Osteocyte (in vitro differentiated cells): ENCODE measurements at regions not wholly inside any gene's neighbourhood (a gene's known extent, or its start where the extent isn't known, plus 50 kb on each side); places are given as distances from the start of the nearest gene placed in this dataset.
A peak's percentile ranks its signal among the peaks of the same experiment; 100 is the strongest.

Source experiments
- DNase-seq: peaks from one replicate; pipeline ENCODE4 v3.0.0; 2021; ENCODE audit warnings: mixed read lengths; ENCODE audit not compliant: unreplicated experiment; ENCODE audit errors: extremely low spot score
- H3K27ac Mint-ChIP-seq: one replicate; pipeline ENCODE4 v1.8.0; 2021; ENCODE audit warnings: mild to moderate bottlenecking, mixed read lengths; ENCODE audit not compliant: unreplicated experiment
- H3K27me3 Mint-ChIP-seq: one replicate; pipeline ENCODE4 v1.8.0; 2021; ENCODE audit warnings: mixed read lengths; ENCODE audit not compliant: unreplicated experiment
- H3K36me3 Mint-ChIP-seq: one replicate; pipeline ENCODE4 v1.8.0; 2021; ENCODE audit warnings: mixed read lengths; ENCODE audit not compliant: unreplicated experiment
- H3K4me1 Mint-ChIP-seq: one replicate; pipeline ENCODE4 v1.8.0; 2021; ENCODE audit warnings: mixed read lengths; ENCODE audit not compliant: unreplicated experiment
- H3K4me3 Mint-ChIP-seq: one replicate; pipeline ENCODE4 v1.8.0; 2021; ENCODE audit warnings: mild to moderate bottlenecking, moderate library complexity, mixed read lengths; ENCODE audit not compliant: unreplicated experiment
- H3K9me3 Mint-ChIP-seq: one replicate; pipeline ENCODE4 v1.8.0; 2021; ENCODE audit warnings: mixed read lengths; ENCODE audit not compliant: unreplicated experiment
- CTCF ChIP-seq: fragments of 200-600 bp; sonication (generic); IDR thresholded peaks from 2 replicates; pipeline ENCODE4 v1.5.0; 2021; ENCODE audit warnings: antibody characterized with exemption, mild to moderate bottlenecking, moderate library complexity

DNA sequence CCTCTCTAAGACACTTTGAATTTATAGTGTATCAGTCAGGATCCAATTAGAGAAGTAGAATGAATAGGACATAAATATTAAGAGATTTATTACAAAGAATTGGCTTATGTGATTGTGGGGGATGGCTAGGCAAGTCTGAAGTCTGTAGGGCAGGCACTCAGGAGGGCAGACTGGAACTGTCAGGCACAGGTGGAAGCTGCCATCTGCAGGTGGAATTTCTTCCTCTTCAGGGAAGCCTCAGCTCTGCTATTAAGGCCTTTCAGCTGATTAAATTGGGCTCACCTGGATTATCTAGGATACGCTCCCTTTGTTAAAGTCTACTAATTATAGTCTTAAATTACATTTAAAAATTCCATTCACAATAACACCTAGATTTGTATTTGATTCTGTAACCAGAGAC is 92.0 kb upstream of the HAO2 start:
- no peak for DNase-seq
- H3K27ac Mint-ChIP-seq: no peak overlapping the region
- TF ChIP-seq CTCF: no peak
- no peaks in the 10 kb centered on the region for H3K9me3 Mint-ChIP-seq
- H3K4me1 Mint-ChIP-seq: peaks cover 18% of the 10 kb centered on the region
- H3K27me3 Mint-ChIP-seq: peaks cover 35% of the 10 kb centered on the region
- H3K4me3 Mint-ChIP-seq: no peak overlapping the region
- H3K36me3 Mint-ChIP-seq: no peaks in the 10 kb centered on the region

GRCh38 chr1:119279456-119280381 is 88.9 kb upstream of the HAO2 start:
- peaks cover 16% of the 10 kb centered on the region for H3K27me3 Mint-ChIP-seq
- peaks cover 18% of the 10 kb centered on the region for H3K4me1 Mint-ChIP-seq
- H3K4me3 Mint-ChIP-seq: no peak overlapping the region
- no peak overlapping the region for H3K27ac Mint-ChIP-seq
- H3K9me3 Mint-ChIP-seq: no peaks in the 10 kb centered on the region
- DNase-seq: no peak
- no peak for TF ChIP-seq CTCF
- no peaks in the 10 kb centered on the region for H3K36me3 Mint-ChIP-seq

DNA sequence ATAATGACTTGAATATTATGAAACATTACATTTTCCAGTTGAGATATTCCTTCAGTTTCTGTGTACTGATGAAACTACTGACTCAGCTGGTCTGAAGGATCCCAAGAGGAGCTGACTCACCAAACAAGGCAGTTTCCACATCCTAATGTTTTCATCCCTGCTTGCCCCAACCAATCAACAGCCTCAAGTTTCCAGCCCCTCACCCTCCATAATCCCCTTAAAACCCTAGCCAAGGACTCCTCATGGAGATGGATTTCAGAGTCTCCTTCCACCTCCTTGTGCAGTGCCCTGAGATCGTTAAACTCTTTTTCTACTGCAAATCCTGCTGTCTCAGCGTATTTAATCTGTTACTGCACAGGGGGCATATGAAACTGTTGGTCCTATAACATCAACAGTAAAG is 83.1 kb upstream of the HAO2 start:
- Mint-ChIP-seq H3K9me3 (no peaks in the 10 kb centered on the region), H3K36me3 (no peaks in the 10 kb centered on the region), H3K4me1 (peaks cover 5% of the 10 kb centered on the region), H3K27me3 (peaks cover 8% of the 10 kb centered on the region), H3K4me3 (no peak overlapping the region), H3K27ac (no peak overlapping the region)
- no peak for TF ChIP-seq CTCF
- no peak for DNase-seq

DNA sequence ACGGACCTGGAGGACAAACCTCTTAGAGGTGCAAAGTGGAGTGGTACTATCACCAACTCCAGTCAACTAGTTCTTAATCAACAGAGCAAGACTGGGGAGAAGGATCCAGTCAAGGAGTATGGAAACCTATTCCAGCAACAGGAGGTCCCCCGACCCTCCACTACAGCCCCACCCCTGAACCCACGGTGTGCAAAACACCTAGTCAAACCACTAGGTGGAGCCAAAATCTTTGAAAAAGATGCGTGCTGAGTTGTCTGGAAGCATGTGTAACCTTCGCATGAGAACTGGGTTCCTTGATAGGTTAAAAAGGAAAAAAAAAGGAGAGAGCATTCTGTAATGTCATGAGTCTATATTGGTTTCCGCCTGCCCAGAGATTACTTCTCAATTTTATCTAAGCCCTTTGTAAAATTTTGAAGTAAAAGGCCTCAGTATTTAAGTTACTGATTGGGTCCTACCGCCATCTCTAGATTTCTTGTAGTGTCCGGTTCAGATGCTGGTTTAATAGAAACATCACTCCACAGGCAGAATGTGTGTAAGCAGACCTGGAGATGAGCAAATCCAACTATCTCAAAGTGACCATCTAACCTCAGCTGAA is 81.9 kb upstream of the HAO2 start:
- Mint-ChIP-seq H3K4me3 (no peak overlapping the region), H3K4me1 (peaks cover 4% of the 10 kb centered on the region), H3K27me3 (peaks cover 8% of the 10 kb centered on the region), H3K9me3 (no peaks in the 10 kb centered on the region), H3K36me3 (no peaks in the 10 kb centered on the region), H3K27ac (no peak overlapping the region)
- no peak for DNase-seq
- TF ChIP-seq CTCF: peak; percentile 53

DNA sequence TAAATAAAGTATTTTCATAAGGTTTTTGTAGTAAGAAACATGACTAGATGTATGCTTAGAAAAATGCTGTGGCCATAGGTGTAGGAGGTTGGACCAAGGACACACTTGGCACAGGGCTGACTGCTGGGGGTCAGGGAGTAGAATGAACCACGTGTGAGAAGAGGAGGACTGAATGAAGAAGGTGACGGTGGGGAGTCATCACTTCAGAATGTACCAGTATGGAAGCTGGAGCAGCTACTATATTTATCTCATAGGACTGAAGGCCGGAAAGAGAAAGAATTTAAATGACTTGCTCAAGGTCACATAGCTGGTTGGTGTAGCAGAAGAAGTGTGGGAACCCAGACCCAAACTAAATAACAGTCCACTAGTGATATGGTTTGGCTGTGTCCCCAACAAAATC is 79.8 kb upstream of the HAO2 start:
- H3K36me3 Mint-ChIP-seq: no peaks in the 10 kb centered on the region
- no peak overlapping the region for H3K27ac Mint-ChIP-seq
- DNase-seq: no peak
- H3K9me3 Mint-ChIP-seq: no peaks in the 10 kb centered on the region
- peaks cover 5% of the 10 kb centered on the region for H3K27me3 Mint-ChIP-seq
- no peak overlapping the region for H3K4me3 Mint-ChIP-seq
- TF ChIP-seq CTCF: no peak
- H3K4me1 Mint-ChIP-seq: peaks cover 4% of the 10 kb centered on the region
